Endothelial cell of umbilical vein (primary cell): ENCODE measurements at regions not wholly inside any gene's neighbourhood (a gene's known extent, or its start where the extent isn't known, plus 50 kb on each side); places are given as distances from the start of the nearest gene placed in this dataset.
"Not testable (repeated sequence)": the region's sequence is repeated elsewhere in the genome, so short reads cannot be mapped to it uniquely, and the experiment has no call there.

Experiments used
- BruUV-seq: library from RNA; stranded (reverse); fragments of 400-500 nt; replicated peaks from 2 replicates; lab custom pipeline; 2021; lab: Mats Ljungman, UMichigan
- CTCF ChIA-PET: fragments of 300-600, 350-600 bp; sonication (Branson Sonifier 250); formaldehyde crosslinking; loops from one replicate; lab custom pipeline; 2021; ENCODE audit warnings: antibody characterized with exemption, inconsistent platforms; lab: Charles Lee
- POLR2A ChIA-PET: fragments of 300-600, 350-600 bp; sonication (Branson Sonifier 250); formaldehyde crosslinking; loops from one replicate; lab custom pipeline; 2021; ENCODE audit warnings: antibody characterized with exemption, inconsistent platforms; lab: Charles Lee
- DNase-seq: peaks from one replicate; pipeline ENCODE4 v3.0.0-alpha.2; 2011; ENCODE audit warnings: low read depth, low spot score
- FAIRE-seq: peaks from 2 replicates; lab custom pipeline; 2011; peaks lifted over from hg19 to GRCh38; lab: Jason Lieb, UNC
- H2AFZ ChIP-seq: 2 replicates; pipeline ENCODE4 v1.6.0; 2012; ENCODE audit warnings: low read depth, low read length, control low read depth, inconsistent platforms
- H3K27ac ChIP-seq: 2 replicates; pipeline ENCODE4 v1.5.1; 2011; ENCODE audit warnings: low read depth, mild to moderate bottlenecking, control low read depth, low read length, moderate library complexity; ENCODE audit not compliant: insufficient read depth
- H3K27me3 ChIP-seq, 2 experiments: 2 replicates each; pipeline versions ENCODE4 v1.6.0 to v1.6.1; 2011; ENCODE audit warnings: low read length in 2 of 2, mixed read lengths in 1 of 2; ENCODE audit not compliant: control insufficient read depth in 2 of 2, insufficient read depth in 2 of 2
- H3K36me3 ChIP-seq, 2 experiments: 2 replicates in 1 of 2; 3 replicates in 1 of 2; pipeline ENCODE4 v1.5.1; 2011; ENCODE audit warnings: low read length in 2 of 2, mild to moderate bottlenecking in 1 of 2, moderate library complexity in 1 of 2; ENCODE audit not compliant: control insufficient read depth in 2 of 2, insufficient read depth in 2 of 2; ENCODE audit errors: extremely low read depth in 1 of 2
- H3K4me1 ChIP-seq: 3 replicates; pipeline ENCODE4 v1.5.1; 2011; ENCODE audit warnings: mild to moderate bottlenecking, low read length; ENCODE audit not compliant: control insufficient read depth, insufficient read depth; ENCODE audit errors: extremely low read depth
- H3K4me2 ChIP-seq: 2 replicates; pipeline ENCODE4 v1.6.1; 2011; ENCODE audit warnings: low read length, control low read depth, mixed read lengths; ENCODE audit not compliant: insufficient read depth
- H3K4me3 ChIP-seq, 3 experiments: fragments of 200-600 bp in 1 of 3; sonication (generic), shearing (Covaris generic) in 1 of 3; replicated peaks in 1 of 3; 2 replicates each; pipeline ENCODE4 v1.5.1; 2011 to 2016; ENCODE audit warnings: control low read depth in 3 of 3, low read length in 3 of 3, mild to moderate bottlenecking in 2 of 3, inconsistent platforms in 1 of 3, low read depth in 1 of 3, moderate library complexity in 1 of 3; ENCODE audit not compliant: insufficient read depth in 1 of 3
- H3K79me2 ChIP-seq: 2 replicates; pipeline ENCODE4 v1.6.0; 2012; ENCODE audit warnings: low read length, inconsistent platforms; ENCODE audit not compliant: control insufficient read depth, insufficient read depth
- H3K9ac ChIP-seq: replicated peaks from 2 replicates; pipeline ENCODE3; 2011; ENCODE audit warnings: low read length, control low read depth; ENCODE audit not compliant: insufficient read depth; ENCODE audit errors: extremely low read depth
- H3K9me1 ChIP-seq: replicated peaks from 3 replicates; pipeline ENCODE4 v1.6.0; 2011; ENCODE audit warnings: mild to moderate bottlenecking, low read length; ENCODE audit not compliant: control insufficient read depth, insufficient read depth; ENCODE audit errors: extremely low read depth
- H3K9me3 ChIP-seq: replicated peaks from 2 replicates; pipeline ENCODE4 v1.5.1; 2012; ENCODE audit warnings: low read length, inconsistent platforms; ENCODE audit not compliant: control insufficient read depth, insufficient read depth
- H4K20me1 ChIP-seq: replicated peaks from 2 replicates; pipeline ENCODE3; 2011; ENCODE audit warnings: mild to moderate bottlenecking, low read length; ENCODE audit not compliant: control insufficient read depth, insufficient read depth; ENCODE audit errors: extremely low read depth
- EZH2 ChIP-seq: IDR thresholded peaks from 2 replicates; pipeline ENCODE4 v1.6.1; 2012; ENCODE audit warnings: borderline replicate concordance, low read depth, mild to moderate bottlenecking, moderate library complexity, low read length, inconsistent platforms; ENCODE audit not compliant: severe bottlenecking
- FOS ChIP-seq: IDR thresholded peaks from 2 replicates; pipeline ENCODE4 v1.6.1; 2011; ENCODE audit warnings: mild to moderate bottlenecking, low read length, moderate library complexity, borderline replicate concordance; ENCODE audit not compliant: insufficient read depth
- GATA2 ChIP-seq: IDR thresholded peaks from 2 replicates; pipeline ENCODE4 v1.7.0; 2011; ENCODE audit warnings: low read depth, mild to moderate bottlenecking, moderate library complexity, mixed read lengths, low read length; ENCODE audit not compliant: insufficient read length, insufficient read depth
- JUN ChIP-seq: IDR thresholded peaks from 2 replicates; pipeline ENCODE4 v1.6.1; 2011; ENCODE audit warnings: borderline replicate concordance, low read depth; ENCODE audit not compliant: insufficient read length, insufficient read depth
- MAX ChIP-seq: IDR thresholded peaks from 2 replicates; pipeline ENCODE4 v1.6.1; 2011; ENCODE audit not compliant: insufficient read depth, insufficient read length
- MYC ChIP-seq: IDR thresholded peaks from one replicate; pipeline ENCODE4 v1.6.1; 2011; ENCODE audit warnings: mild to moderate bottlenecking, low read depth, low read length
- POLR2A ChIP-seq: IDR thresholded peaks from 2 replicates; pipeline ENCODE4 v1.6.1; 2012; ENCODE audit warnings: low read depth, mild to moderate bottlenecking, control low read depth, low read length
- POLR2AphosphoS5 ChIP-seq: IDR thresholded peaks from 2 replicates; pipeline ENCODE4 v1.6.1; 2012; ENCODE audit warnings: low read depth, mild to moderate bottlenecking, control low read depth, low read length, moderate library complexity; ENCODE audit not compliant: insufficient read depth
- dilution Hi-C: fragments of 300-500 bp; cut with MboI; formaldehyde crosslinking; loops from one replicate; pipeline ENCODE4 v1.15.0; 2019; ENCODE audit warnings: low sequenced_read_pairs; ENCODE audit not compliant: extremely low pct_ligation_motif_present
- intact Hi-C: fragments of 100-400 bp; cut with micrococcal nuclease; formaldehyde crosslinking; loops from one replicate; pipeline ENCODE4 v1.10.0; 2022
- TF ChIP-seq, protein P1 (sequence below), 2 donors: IDR thresholded peaks; 1 replicate in 1 of 2; 2 replicates in 1 of 2; pipeline ENCODE4 v1.5.1; 2011; ENCODE audit warnings: low read length in 2 of 2, mild to moderate bottlenecking in 2 of 2, moderate library complexity in 2 of 2, control low read depth in 1 of 2, inconsistent platforms in 1 of 2, low read depth in 1 of 2; ENCODE audit not compliant: insufficient read depth in 1 of 2; ENCODE audit errors: extremely low read depth in 1 of 2

GRCh38 chr5:40346901-40347300 lies 332.8 kb upstream of the PTGER4 start:
- POLR2A ChIA-PET, result no interaction called here
- dilution Hi-C loops, result no loop called here
- Histone ChIP-seq H3K36me3 (no peaks in the 10 kb centered on the region), H3K79me2 (no peaks in the 10 kb centered on the region), H3K4me3 (no peak overlapping the region), H3K4me1 (no peaks in the 10 kb centered on the region), H3K9ac (no peak overlapping the region), H3K9me1 (no peaks in the 10 kb centered on the region), H3K27me3 (no peaks in the 10 kb centered on the region), H2AFZ (no peak overlapping the region), H3K4me2 (no peak overlapping the region), H3K9me3 (no peaks in the 10 kb centered on the region), H3K27ac (no peak overlapping the region), H4K20me1 (no peaks in the 10 kb centered on the region)
- CTCF ChIA-PET, result interaction anchor here (0.8 kb wide), 1 partner anchor 677 kb away, joined by 3 read pairs; no protein-coding TSS in a partner anchor
- TF ChIP-seq, protein P1, sequence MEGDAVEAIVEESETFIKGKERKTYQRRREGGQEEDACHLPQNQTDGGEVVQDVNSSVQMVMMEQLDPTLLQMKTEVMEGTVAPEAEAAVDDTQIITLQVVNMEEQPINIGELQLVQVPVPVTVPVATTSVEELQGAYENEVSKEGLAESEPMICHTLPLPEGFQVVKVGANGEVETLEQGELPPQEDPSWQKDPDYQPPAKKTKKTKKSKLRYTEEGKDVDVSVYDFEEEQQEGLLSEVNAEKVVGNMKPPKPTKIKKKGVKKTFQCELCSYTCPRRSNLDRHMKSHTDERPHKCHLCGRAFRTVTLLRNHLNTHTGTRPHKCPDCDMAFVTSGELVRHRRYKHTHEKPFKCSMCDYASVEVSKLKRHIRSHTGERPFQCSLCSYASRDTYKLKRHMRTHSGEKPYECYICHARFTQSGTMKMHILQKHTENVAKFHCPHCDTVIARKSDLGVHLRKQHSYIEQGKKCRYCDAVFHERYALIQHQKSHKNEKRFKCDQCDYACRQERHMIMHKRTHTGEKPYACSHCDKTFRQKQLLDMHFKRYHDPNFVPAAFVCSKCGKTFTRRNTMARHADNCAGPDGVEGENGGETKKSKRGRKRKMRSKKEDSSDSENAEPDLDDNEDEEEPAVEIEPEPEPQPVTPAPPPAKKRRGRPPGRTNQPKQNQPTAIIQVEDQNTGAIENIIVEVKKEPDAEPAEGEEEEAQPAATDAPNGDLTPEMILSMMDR (IDR thresholded peaks at IDR 0.05; ENCODE audit: extremely low read depth in 1 of 2, insufficient read depth in 1 of 2, low read depth in 1 of 2, low read length in 2 of 2), result no peak
- TF ChIP-seq POLR2AphosphoS5 (no peak), FOS (no peak), POLR2A (no peak), JUN (no peak), GATA2 (no peak), EZH2 (no peak), MYC (no peak), MAX (no peak)
- no peak for FAIRE-seq
- BruUV-seq, result no TSS peak
- DNase-seq, result no peak
- intact Hi-C loops, result no loop called here

DNA sequence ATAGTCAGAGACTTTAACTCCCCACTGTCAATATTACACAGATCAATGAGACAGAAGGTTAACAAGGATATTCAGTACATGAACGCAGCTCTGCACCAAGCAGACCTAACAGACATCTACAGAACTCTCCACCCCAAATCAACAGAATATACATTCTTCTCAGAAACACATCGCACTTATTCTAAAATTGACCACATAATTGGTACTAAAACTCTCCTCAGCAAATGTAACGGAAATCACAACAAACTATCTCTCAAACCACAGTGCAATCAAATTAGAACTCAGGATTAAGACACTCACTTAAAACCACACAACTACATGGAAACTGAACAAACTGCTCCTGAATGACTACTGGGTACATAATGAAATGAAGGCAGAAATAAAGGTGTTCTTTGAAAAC lies 341.3 kb upstream of the PTGER4 start:
- BruUV-seq, H3K27ac ChIP-seq, H3K9me3 ChIP-seq, dilution Hi-C loops, H3K4me2 ChIP-seq, H3K36me3 ChIP-seq, H3K9ac ChIP-seq, H3K9me1 ChIP-seq, H3K27me3 ChIP-seq, intact Hi-C loops, H2AFZ ChIP-seq, FAIRE-seq, POLR2A ChIA-PET, DNase-seq, H3K79me2 ChIP-seq, H4K20me1 ChIP-seq, H3K4me3 ChIP-seq, CTCF ChIA-PET: not testable (repeated sequence)
- peaks cover 12% of the 10 kb centered on the region for H3K4me1 ChIP-seq
